Left hindlimb (tissue), 1 donor: ENCODE measurements at regions not wholly inside any gene's neighbourhood (a gene's known extent, or its start where the extent isn't known, plus 50 kb on each side); places are given as distances from the start of the nearest gene placed in this dataset.
"Not testable (repeated sequence)": the region's sequence is repeated elsewhere in the genome, so short reads cannot be mapped to it uniquely, and the experiment has no call there.

ENCODE experiments used
- DNase-seq: peaks from one replicate; pipeline ENCODE4 v3.0.0-alpha.2; 2018

DNA sequence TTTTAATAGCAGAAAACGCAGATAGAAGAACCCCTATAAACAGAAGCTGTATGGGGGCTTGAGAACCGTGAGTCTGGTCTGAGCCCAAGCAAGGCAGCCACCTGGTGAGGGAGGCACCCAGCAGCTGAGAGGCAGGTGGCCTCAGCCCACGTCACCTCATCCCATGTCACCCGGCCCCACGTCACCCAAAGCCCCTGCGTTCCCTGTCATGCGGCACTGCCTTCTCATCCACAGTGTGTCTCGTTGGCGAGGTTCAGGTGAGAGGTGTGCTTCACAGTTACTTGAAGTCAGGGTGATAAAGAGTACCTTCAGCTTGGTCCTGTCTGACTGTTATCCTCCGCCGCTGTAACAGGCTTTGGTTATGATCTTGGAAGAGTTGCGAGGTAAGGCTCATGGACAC lies 80.6 kb upstream of the IRX4 start:
- DNase-seq: no peak

DNA sequence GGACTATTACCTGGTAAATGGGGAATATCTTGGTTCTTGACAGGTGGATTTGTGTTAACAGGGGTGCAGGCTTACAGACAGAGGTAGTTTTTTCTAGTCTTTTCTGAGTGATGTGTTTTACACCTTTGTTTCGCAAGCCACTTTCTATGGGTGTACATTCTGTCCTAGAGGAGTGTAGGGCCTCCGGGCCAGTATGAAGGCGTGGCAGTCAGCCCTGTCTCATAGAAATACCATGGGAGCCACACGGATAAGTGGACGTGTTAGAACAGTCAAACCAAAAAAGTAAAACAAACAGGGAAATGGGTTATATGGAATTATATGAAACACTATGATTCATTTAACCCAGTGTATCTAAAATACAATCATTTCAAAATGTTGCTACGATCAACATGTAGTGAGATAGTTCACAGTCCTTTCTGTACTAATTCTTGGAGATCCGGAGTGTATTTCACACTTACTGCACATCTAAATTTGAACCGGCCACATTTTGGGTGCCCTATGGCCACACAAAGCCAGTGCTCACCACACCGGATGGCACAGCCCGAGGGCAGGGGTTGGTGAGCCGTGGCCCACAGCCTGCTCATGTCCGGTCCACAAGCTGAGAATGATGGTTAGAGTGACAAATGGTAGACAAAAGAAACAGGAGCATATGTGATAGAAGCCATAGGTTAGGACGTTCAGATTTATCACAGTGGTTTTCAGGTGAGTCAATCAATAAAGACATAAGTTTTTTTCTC lies 80.1 kb upstream of the IRX4 start:
- DNase-seq: no peak

- no peak for DNase-seq
Measured at GRCh38 chr5:1961952-1962595, 79.3 kb upstream of the IRX4 start.

GRCh38 chr5:1961304-1961946 lies 78.7 kb upstream of the IRX4 start:
- no peak for DNase-seq

DNA sequence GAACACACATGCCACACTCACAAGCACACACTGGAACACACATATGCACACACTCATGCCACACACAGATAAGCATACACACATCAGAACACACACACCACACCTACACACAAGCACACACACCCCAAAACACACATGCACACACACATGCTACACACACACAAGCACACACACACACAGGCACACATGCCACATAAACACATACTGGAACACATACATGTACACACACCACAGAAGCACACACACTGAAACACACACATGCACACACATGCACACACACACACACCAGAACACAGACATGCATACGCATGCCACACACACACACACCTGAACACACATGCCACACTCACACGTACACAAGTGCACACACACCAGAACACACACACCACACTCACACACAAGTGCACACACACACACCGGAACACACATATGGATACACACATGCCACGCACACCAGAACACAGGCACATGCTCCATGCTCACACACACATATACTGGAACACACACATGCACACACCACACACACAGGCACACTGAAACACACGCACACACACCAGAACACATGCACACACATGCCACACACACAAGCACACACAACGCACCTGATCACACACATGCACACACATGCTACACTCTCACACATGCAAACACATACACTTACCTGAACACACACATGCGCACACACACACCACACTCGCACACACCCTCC lies 78.0 kb upstream of the IRX4 start:
- DNase-seq: no peak

- no peak for DNase-seq
Measured at GRCh38 chr5:1959725-1960581, 77.2 kb upstream of the IRX4 start.

DNA sequence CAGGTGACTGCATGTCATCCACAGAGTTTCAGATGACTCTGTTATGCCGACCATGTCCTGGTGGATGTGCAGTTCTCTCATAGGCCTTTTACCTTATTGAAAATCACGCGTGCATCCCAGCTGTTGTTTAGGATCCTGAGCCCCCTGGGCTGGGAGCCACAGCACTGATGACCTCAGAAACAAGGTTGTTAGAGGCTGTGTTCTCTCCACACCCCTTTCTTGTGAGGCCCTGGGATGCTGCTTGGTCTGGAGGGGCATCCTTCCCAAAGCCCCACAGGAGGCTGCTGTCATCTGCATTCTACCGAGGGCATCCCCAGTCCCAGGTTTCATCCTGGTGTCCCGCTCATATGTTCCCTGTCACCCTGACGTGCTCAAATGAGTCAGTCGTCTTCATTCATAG lies 76.5 kb upstream of the IRX4 start:
- no peak for DNase-seq

- no peak for DNase-seq
Measured at GRCh38 chr5:1958211-1959010, 75.7 kb upstream of the IRX4 start.

DNA sequence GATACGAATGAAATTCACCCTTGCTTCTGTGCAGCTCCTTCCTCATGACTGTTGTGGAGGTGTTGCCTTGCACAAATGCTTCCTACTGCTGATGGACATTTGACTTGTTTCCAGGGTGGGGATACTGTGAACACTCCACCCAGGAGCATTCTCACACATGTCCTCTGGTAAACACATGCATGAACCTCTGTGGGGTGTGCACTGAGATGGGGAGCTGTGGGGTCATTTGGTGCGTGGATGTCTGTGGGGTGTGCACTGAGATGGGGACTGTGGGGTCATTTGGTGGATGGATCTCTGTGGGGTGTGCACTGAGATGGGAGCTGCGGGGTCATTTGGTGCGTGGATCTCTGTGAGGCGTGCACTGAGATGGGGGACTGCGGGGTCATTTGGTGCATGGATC lies 72.9 kb upstream of the IRX4 start:
- no peak for DNase-seq

DNA sequence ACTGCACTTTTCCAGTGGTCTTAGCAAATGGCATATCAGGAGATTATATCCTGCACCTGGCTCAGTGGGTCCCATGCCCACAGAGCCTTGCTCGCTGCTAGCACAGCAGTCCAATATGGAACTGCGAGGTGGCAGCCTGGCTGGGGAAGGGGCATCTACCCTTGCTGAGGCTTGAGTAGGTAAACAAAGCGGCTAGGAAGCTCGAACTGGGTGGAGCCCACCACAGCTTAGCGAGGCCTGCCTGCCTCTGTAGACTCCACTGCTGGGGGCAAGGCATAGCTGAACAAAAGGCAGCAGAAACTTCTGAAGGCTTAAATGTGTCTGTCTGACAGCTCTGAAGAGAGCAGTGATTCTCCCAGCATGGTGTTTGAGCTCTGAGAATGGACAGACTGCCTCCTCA lies 71.0 kb upstream of the IRX4 start:
- DNase-seq: not testable (repeated sequence)

- no peak for DNase-seq
Measured at GRCh38 chr5:1952444-1953099, 69.8 kb upstream of the IRX4 start.

GRCh38 chr5:1952021-1952420 lies 69.3 kb upstream of the IRX4 start:
- DNase-seq: no peak

- no peak for DNase-seq
Measured at GRCh38 chr5:1951165-1951816, 68.6 kb upstream of the IRX4 start.

- no peak for DNase-seq
Measured at GRCh38 chr5:1950708-1951103, 68.0 kb upstream of the IRX4 start.

- DNase-seq: no peak
Measured at GRCh38 chr5:1950096-1950707, 67.5 kb upstream of the IRX4 start.

DNA sequence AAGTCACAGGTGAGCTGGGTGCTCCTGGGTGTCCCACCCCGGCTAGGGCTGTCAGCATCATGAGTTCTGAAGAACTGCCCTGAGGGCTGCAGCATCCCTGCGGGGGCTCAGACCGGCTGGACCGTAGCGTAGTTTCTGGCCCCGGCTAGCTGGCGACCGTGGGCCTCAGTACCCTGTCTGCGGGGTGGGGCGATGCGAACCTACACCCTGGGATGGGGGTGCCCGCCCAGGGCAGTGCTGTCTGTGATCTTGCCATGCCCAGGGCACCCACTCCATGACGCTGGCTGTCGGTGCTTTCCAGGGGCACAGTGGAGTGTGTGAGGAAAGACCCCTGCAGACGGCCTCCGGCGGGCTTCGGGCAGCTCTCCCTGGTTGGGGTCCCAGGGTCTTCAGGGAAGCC lies 66.5 kb upstream of the IRX4 start:
- DNase-seq: no peak

GRCh38 chr5:1948663-1949191 lies 66.0 kb upstream of the IRX4 start:
- no peak for DNase-seq

DNA sequence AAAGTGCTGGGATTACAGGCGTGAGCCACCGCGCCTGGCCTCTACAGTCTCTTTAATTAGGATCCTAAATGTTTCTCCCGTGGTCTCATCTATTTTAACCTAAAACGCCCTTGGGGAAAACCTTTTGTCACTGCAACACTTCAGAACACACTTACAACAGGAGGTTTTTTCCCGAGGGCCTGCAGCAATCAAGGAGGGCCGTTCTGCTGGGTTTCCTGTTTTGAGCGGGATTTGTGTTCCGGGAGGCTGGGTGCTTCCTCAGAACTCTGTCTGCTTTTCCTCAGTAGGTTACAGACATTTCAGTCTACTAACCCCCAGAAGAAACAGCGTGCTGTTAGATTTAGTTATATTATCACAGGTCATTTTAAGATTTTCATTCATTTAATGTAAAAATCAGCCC lies 65.4 kb upstream of the IRX4 start:
- DNase-seq: no peak

GRCh38 chr5:1946776-1947175 lies 64.1 kb upstream of the IRX4 start:
- no peak for DNase-seq

- DNase-seq: no peak
Measured at GRCh38 chr5:1946122-1946677, 63.5 kb upstream of the IRX4 start.
